Fibroblast of lung (primary cell): ENCODE measurements at regions not wholly inside any gene's neighbourhood (a gene's known extent, or its start where the extent isn't known, plus 50 kb on each side); places are given as distances from the start of the nearest gene placed in this dataset.

Experiments
- DNase-seq, 2 donors: peaks; one replicate each; pipeline versions ENCODE4 v3.0.0 to v3.0.0-alpha.2; 2010; ENCODE audit warnings: low read depth in 2 of 2
- H2AFZ ChIP-seq: 2 replicates; pipeline ENCODE4 v1.5.1; 2012; ENCODE audit warnings: low read length, control low read depth, inconsistent platforms
- H3K27ac ChIP-seq: 2 replicates; pipeline ENCODE4 v1.5.1; 2011; ENCODE audit warnings: low read length, control low read depth; ENCODE audit not compliant: insufficient read depth
- H3K27me3 ChIP-seq: 2 replicates; pipeline ENCODE4 v1.5.1; 2011; ENCODE audit warnings: mild to moderate bottlenecking, low read length; ENCODE audit not compliant: control insufficient read depth, insufficient read depth
- H3K36me3 ChIP-seq: 2 replicates; pipeline ENCODE4 v1.5.1; 2011; ENCODE audit warnings: low read length; ENCODE audit not compliant: control insufficient read depth, insufficient read depth
- H3K4me1 ChIP-seq: 2 replicates; pipeline ENCODE4 v1.5.1; 2011; ENCODE audit warnings: low read length; ENCODE audit not compliant: control insufficient read depth, insufficient read depth; ENCODE audit errors: extremely low read depth
- H3K4me2 ChIP-seq: 2 replicates; pipeline ENCODE4 v1.5.1; 2011; ENCODE audit warnings: low read length, control low read depth; ENCODE audit not compliant: insufficient read depth; ENCODE audit errors: extremely low read depth
- H3K4me3 ChIP-seq, 4 experiments: fragments of 200-600 bp in 1 of 4; sonication (generic) in 1 of 4; replicated peaks in 1 of 4; 2 replicates each; pipeline ENCODE4 v1.5.1; 2011 to 2016; ENCODE audit warnings: low read length in 4 of 4, low read depth in 3 of 4, mild to moderate bottlenecking in 3 of 4, control low read depth in 2 of 4, inconsistent platforms in 1 of 4, mixed read lengths in 1 of 4; ENCODE audit not compliant: insufficient read depth in 1 of 4; ENCODE audit errors: control extremely low read depth in 1 of 4
- H3K79me2 ChIP-seq: 2 replicates; pipeline ENCODE4 v1.5.1; 2012; ENCODE audit warnings: mild to moderate bottlenecking, low read length, inconsistent platforms; ENCODE audit not compliant: control insufficient read depth, insufficient read depth
- H3K9ac ChIP-seq: 2 replicates; pipeline ENCODE4 v1.5.1; 2011; ENCODE audit warnings: mild to moderate bottlenecking, low read length, control low read depth; ENCODE audit not compliant: insufficient read depth
- H3K9me3 ChIP-seq: 2 replicates; pipeline ENCODE4 v1.5.1; 2012; ENCODE audit warnings: low read depth, low read length; ENCODE audit not compliant: control insufficient read depth, insufficient read depth
- H4K20me1 ChIP-seq: 2 replicates; pipeline ENCODE4 v1.5.1; 2011; ENCODE audit warnings: low read length; ENCODE audit not compliant: control insufficient read depth, insufficient read depth; ENCODE audit errors: extremely low read depth
- CTCF ChIP-seq, 2 donors: IDR thresholded peaks in 1 of 2; conservative IDR thresholded peaks in 1 of 2; 1 replicate in 1 of 2; 2 replicates in 1 of 2; pipeline ENCODE4 v1.5.1; 2011 to 2012; ENCODE audit warnings: low read length in 2 of 2, control low read depth in 1 of 2, inconsistent platforms in 1 of 2, low read depth in 1 of 2, mild to moderate bottlenecking in 1 of 2
- EZH2 ChIP-seq: IDR thresholded peaks from 2 replicates; pipeline ENCODE4 v1.5.1; 2012; ENCODE audit warnings: low read length, control low read depth, mild to moderate bottlenecking; ENCODE audit errors: missing control alignments

GRCh38 chr3:72463083-72463482 is 385.2 kb downstream of the SHQ1 start:
- H3K79me2 ChIP-seq, result no peaks in the 10 kb centered on the region
- H3K36me3 ChIP-seq, result no peaks in the 10 kb centered on the region
- no peak overlapping the region for H3K27ac ChIP-seq
- peaks cover 30% of the 10 kb centered on the region for H3K27me3 ChIP-seq
- no peaks in the 10 kb centered on the region for H4K20me1 ChIP-seq
- DNase-seq, result no peak
- H3K9me3 ChIP-seq, result no peaks in the 10 kb centered on the region
- H2AFZ ChIP-seq, result no peak overlapping the region
- TF ChIP-seq EZH2 (no peak), CTCF (conservative IDR thresholded peaks at IDR 0.05 in 1 of 2, IDR thresholded peaks at IDR 0.05 in 1 of 2; ENCODE audit: low read depth in 1 of 2, low read length in 2 of 2) (no peak)
- H3K4me1 ChIP-seq, result no peaks in the 10 kb centered on the region
- H3K4me3 ChIP-seq, result no peak overlapping the region
- no peak overlapping the region for H3K9ac ChIP-seq
- no peak overlapping the region for H3K4me2 ChIP-seq

- H3K4me3 ChIP-seq, result no peak overlapping the region
- no peaks in the 10 kb centered on the region for H3K9me3 ChIP-seq
- no peak for DNase-seq
- no peaks in the 10 kb centered on the region for H3K79me2 ChIP-seq
- no peak overlapping the region for H2AFZ ChIP-seq
- no peaks in the 10 kb centered on the region for H3K4me1 ChIP-seq
- TF ChIP-seq EZH2, result no peak
- no peak for TF ChIP-seq CTCF (conservative IDR thresholded peaks at IDR 0.05 in 1 of 2, IDR thresholded peaks at IDR 0.05 in 1 of 2; ENCODE audit: low read depth in 1 of 2, low read length in 2 of 2)
- H3K27ac ChIP-seq, result no peak overlapping the region
- peaks cover 29% of the 10 kb centered on the region for H3K27me3 ChIP-seq
- no peaks in the 10 kb centered on the region for H3K36me3 ChIP-seq
- no peak overlapping the region for H3K4me2 ChIP-seq
- no peak overlapping the region for H3K9ac ChIP-seq
- no peaks in the 10 kb centered on the region for H4K20me1 ChIP-seq
These were observed 385.6 kb downstream of the SHQ1 start for GRCh38 chr3:72462595-72463011.

GRCh38 chr3:72461787-72462186 is 386.5 kb downstream of the SHQ1 start:
- no peak overlapping the region for H3K4me3 ChIP-seq
- no peaks in the 10 kb centered on the region for H3K79me2 ChIP-seq
- no peaks in the 10 kb centered on the region for H3K4me1 ChIP-seq
- H2AFZ ChIP-seq, result no peak overlapping the region
- no peaks in the 10 kb centered on the region for H3K36me3 ChIP-seq
- no peak overlapping the region for H3K27ac ChIP-seq
- no peak for TF ChIP-seq EZH2
- no peak for TF ChIP-seq CTCF (conservative IDR thresholded peaks at IDR 0.05 in 1 of 2, IDR thresholded peaks at IDR 0.05 in 1 of 2; ENCODE audit: low read depth in 1 of 2, low read length in 2 of 2)
- no peaks in the 10 kb centered on the region for H3K9me3 ChIP-seq
- no peak overlapping the region for H3K9ac ChIP-seq
- DNase-seq, result no peak
- no peak overlapping the region for H3K4me2 ChIP-seq
- no peaks in the 10 kb centered on the region for H4K20me1 ChIP-seq
- H3K27me3 ChIP-seq, result peaks cover 23% of the 10 kb centered on the region
